ENCODE measurements at regions not wholly inside any gene's neighbourhood (a gene's known extent, or its start where the extent isn't known, plus 50 kb on each side); places are given as distances from the start of the nearest gene placed in this dataset.

- Mint-ChIP-seq H3K27ac (ENCODE audit: unreplicated experiment) (no peak overlapping the region), H3K4me3 (ENCODE audit: unreplicated experiment) (no peak overlapping the region)
Measured at GRCh38 chr6:95805699-95806098, 210.1 kb upstream of the FUT9 start.

DNA sequence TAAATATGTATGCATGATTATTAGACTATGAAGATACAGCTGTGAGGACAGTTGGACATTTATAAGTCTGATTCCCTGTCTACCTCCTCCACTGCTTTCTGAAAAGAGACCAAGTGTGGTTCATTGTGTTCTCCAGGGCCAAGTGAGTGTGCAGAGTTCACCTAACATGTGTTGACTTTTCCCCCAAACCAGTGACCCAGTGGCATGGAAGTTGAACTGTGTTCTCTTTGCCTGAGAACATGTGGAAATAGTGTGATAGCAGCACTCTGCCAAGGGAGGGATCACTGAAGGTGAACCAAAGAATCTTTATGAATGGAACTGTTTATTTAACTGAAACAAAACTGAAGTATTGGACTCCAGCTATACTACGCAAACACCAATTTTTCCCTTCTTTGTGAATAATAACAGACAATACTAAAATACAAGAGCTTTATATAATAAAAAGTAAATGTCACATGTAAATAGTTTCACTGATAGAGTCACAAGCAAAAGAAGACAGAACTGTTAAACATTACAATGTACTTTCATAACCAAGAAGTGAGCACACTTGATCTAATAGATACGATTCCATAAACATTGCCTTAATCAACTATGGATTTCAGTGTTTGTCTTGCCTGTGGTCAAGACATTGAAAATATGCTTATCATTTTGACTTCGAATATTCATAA is 200.3 kb upstream of the FUT9 start:
- H3K36me3 Mint-ChIP-seq (ENCODE audit: low read depth): no peaks in the 10 kb centered on the region
- no peaks in the 10 kb centered on the region for H3K9me3 Mint-ChIP-seq (ENCODE audit: low read depth)
- H3K27ac Mint-ChIP-seq (ENCODE audit: unreplicated experiment): no peak overlapping the region
- no peak overlapping the region for H3K4me3 Mint-ChIP-seq (ENCODE audit: unreplicated experiment)
- H3K27me3 Mint-ChIP-seq (ENCODE audit: low read depth): peaks cover 2% of the 10 kb centered on the region
- no peaks in the 10 kb centered on the region for H3K4me1 Mint-ChIP-seq (ENCODE audit: low read depth)
- TF ChIP-seq, protein P1, sequence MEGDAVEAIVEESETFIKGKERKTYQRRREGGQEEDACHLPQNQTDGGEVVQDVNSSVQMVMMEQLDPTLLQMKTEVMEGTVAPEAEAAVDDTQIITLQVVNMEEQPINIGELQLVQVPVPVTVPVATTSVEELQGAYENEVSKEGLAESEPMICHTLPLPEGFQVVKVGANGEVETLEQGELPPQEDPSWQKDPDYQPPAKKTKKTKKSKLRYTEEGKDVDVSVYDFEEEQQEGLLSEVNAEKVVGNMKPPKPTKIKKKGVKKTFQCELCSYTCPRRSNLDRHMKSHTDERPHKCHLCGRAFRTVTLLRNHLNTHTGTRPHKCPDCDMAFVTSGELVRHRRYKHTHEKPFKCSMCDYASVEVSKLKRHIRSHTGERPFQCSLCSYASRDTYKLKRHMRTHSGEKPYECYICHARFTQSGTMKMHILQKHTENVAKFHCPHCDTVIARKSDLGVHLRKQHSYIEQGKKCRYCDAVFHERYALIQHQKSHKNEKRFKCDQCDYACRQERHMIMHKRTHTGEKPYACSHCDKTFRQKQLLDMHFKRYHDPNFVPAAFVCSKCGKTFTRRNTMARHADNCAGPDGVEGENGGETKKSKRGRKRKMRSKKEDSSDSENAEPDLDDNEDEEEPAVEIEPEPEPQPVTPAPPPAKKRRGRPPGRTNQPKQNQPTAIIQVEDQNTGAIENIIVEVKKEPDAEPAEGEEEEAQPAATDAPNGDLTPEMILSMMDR (IDR thresholded peaks at IDR 0.05): no peak
- DNase-seq (ENCODE audit: low spot score): no peak

More at GRCh38 chr6:95805699-95806098, 210.1 kb upstream of the FUT9 start:
- H3K9me3 Mint-ChIP-seq (ENCODE audit: low read depth): no peaks in the 10 kb centered on the region
- TF ChIP-seq, protein P1 (IDR thresholded peaks at IDR 0.05): no peak
- DNase-seq (ENCODE audit: low spot score): no peak
- no peaks in the 10 kb centered on the region for H3K27me3 Mint-ChIP-seq (ENCODE audit: low read depth)
- no peaks in the 10 kb centered on the region for H3K4me1 Mint-ChIP-seq (ENCODE audit: low read depth)
- H3K36me3 Mint-ChIP-seq (ENCODE audit: low read depth): no peaks in the 10 kb centered on the region

GRCh38 chr6:95819461-95819860 is 196.3 kb upstream of the FUT9 start:
- Mint-ChIP-seq H3K4me3 (ENCODE audit: unreplicated experiment) (no peak overlapping the region), H3K36me3 (ENCODE audit: low read depth) (no peaks in the 10 kb centered on the region), H3K4me1 (ENCODE audit: low read depth) (no peaks in the 10 kb centered on the region), H3K27ac (ENCODE audit: unreplicated experiment) (no peak overlapping the region), H3K9me3 (ENCODE audit: low read depth) (peaks cover 4% of the 10 kb centered on the region), H3K27me3 (ENCODE audit: low read depth) (no peaks in the 10 kb centered on the region)
- no peak for DNase-seq (ENCODE audit: low spot score)
- TF ChIP-seq, protein P1 (IDR thresholded peaks at IDR 0.05): no peak

- TF ChIP-seq, protein P1 (IDR thresholded peaks at IDR 0.05): peak; percentile 25
- no peak for DNase-seq (ENCODE audit: low spot score)
- H3K36me3 Mint-ChIP-seq (ENCODE audit: low read depth): no peaks in the 10 kb centered on the region
Measured at GRCh38 chr6:95819939-95820338, 195.8 kb upstream of the FUT9 start.

DNA sequence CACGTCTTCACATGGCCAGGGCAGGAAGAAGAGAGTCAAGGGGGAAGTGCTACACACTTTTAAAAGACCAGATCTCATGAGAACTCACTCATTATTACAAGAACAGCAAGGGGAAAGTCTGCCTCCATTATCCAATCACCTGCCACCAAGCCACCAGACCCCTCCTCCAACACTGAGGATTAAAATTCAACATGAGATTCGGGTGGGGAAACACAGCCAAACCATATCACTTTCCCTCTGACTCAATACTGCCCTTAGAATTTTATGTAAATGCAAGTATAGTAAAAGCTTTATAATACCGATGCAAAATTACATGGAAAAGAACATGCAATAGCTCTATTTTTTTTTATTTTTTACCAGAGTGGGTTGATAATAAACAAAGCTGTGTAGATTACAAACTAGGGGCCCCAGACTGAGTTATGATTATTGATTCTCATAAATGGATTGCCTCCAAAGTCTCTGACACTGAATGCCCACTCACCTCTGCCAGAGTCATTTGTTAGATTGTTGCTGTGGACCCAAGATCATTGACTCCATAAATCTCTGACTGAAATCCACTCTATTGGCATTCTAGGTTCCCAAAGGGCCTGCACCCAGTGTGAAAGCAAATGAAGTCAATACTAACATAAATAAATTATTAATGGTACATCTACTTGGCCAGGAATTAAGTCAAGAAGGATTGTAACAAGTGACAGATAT is 184.8 kb upstream of the FUT9 start:
- peaks cover 5% of the 10 kb centered on the region for H3K27me3 Mint-ChIP-seq (ENCODE audit: low read depth)
- H3K9me3 Mint-ChIP-seq (ENCODE audit: low read depth): peaks cover 6% of the 10 kb centered on the region
- H3K27ac Mint-ChIP-seq (ENCODE audit: unreplicated experiment): no peak overlapping the region
- TF ChIP-seq, protein P1 (IDR thresholded peaks at IDR 0.05): no peak
- H3K36me3 Mint-ChIP-seq (ENCODE audit: low read depth): no peaks in the 10 kb centered on the region
- H3K4me1 Mint-ChIP-seq (ENCODE audit: low read depth): no peaks in the 10 kb centered on the region
- DNase-seq (ENCODE audit: low spot score): no peak
- no peak overlapping the region for H3K4me3 Mint-ChIP-seq (ENCODE audit: unreplicated experiment)

More at GRCh38 chr6:95819939-95820338, 195.8 kb upstream of the FUT9 start:
- Mint-ChIP-seq H3K27ac (ENCODE audit: unreplicated experiment) (no peak overlapping the region), H3K4me3 (ENCODE audit: unreplicated experiment) (no peak overlapping the region), H3K4me1 (ENCODE audit: low read depth) (no peaks in the 10 kb centered on the region), H3K27me3 (ENCODE audit: low read depth) (no peaks in the 10 kb centered on the region), H3K9me3 (ENCODE audit: low read depth) (peaks cover 8% of the 10 kb centered on the region)

Measured in chondrocyte (in vitro differentiated cells).